ENCODE measurements at regions not wholly inside any gene's neighbourhood (a gene's known extent, or its start where the extent isn't known, plus 50 kb on each side); places are given as distances from the start of the nearest gene placed in this dataset.

DNA sequence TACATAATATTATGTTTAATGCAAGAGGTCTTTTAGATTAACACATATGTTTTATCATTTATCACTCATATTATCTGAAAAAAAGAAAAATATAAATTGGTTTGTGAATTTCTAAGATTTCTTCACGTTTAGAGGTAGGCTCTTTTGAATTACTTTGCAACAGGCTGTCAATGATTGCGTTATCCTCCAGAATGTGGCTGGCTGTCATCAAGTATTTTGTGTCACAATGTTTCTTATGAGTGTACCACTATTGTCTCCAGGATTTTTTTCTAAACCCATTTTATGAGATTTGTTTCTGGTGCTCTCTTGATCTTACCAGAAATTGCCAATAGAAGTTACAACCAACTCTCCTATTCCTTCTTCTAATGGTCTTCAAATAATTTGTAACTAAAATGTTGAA lies 307.9 kb downstream of the DMAC1 start:
- TF ChIP-seq, protein P1, sequence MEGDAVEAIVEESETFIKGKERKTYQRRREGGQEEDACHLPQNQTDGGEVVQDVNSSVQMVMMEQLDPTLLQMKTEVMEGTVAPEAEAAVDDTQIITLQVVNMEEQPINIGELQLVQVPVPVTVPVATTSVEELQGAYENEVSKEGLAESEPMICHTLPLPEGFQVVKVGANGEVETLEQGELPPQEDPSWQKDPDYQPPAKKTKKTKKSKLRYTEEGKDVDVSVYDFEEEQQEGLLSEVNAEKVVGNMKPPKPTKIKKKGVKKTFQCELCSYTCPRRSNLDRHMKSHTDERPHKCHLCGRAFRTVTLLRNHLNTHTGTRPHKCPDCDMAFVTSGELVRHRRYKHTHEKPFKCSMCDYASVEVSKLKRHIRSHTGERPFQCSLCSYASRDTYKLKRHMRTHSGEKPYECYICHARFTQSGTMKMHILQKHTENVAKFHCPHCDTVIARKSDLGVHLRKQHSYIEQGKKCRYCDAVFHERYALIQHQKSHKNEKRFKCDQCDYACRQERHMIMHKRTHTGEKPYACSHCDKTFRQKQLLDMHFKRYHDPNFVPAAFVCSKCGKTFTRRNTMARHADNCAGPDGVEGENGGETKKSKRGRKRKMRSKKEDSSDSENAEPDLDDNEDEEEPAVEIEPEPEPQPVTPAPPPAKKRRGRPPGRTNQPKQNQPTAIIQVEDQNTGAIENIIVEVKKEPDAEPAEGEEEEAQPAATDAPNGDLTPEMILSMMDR (conservative IDR thresholded peaks at IDR 0.05) = no peak
- TF ChIP-seq EZH2 (IDR thresholded peaks at IDR 0.05; ENCODE audit: low read depth) = no peak
